ENCODE measurements at regions not wholly inside any gene's neighbourhood (a gene's known extent, or its start where the extent isn't known, plus 50 kb on each side); places are given as distances from the start of the nearest gene placed in this dataset.

GRCh38 chr4:125808022-125808421 is 493.3 kb downstream of the FAT4 start:
- no peak for DNase-seq (ENCODE audit: low spot score)

GRCh38 chr4:125808570-125808969 is 493.8 kb downstream of the FAT4 start:
- DNase-seq (ENCODE audit: low spot score) = no peak

GRCh38 chr4:125811892-125812291 is 497.1 kb downstream of the FAT4 start:
- no peak for DNase-seq (ENCODE audit: low spot score)

DNA sequence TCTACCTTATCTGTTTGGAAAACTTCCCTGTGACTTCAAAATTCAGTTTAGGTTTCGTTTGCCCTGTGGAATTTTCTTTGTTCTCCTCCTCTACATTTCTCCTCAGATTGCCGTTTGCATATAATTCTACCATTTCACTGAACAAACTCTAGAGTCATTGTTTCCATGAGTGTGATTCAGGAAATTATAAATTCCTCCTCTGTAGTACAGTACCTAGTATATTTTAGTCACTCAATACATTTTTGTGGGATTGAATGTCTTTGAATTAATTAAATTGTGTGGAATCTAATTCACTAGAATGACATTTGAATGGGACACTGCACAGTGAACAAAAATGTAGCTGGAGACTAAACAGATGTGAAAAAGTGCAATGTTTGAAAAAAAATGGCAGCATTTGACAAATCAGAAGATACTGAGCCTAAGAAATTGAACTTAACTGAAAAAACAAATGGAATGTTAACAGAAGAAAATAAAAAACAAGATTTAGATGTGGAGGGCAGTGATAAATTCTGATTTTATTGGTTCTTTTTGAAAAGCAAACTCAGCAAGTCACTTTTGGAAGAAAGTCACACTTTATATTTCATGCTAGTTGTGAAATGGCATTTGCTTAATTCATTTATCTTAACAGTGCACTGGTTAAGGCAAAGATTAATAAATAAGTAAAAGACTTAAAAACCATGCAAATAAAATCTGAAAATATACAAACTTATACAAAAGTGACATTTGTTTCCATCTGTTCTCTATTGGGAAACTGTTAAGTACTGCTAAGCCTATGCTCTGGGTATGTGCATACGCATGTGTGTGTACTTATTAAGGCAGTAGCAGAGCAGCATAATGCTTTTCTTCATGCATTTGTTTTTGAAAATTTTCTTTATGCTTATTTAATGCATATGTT is 512.3 kb downstream of the FAT4 start:
- DNase-seq (ENCODE audit: low spot score) = no peak

DNA sequence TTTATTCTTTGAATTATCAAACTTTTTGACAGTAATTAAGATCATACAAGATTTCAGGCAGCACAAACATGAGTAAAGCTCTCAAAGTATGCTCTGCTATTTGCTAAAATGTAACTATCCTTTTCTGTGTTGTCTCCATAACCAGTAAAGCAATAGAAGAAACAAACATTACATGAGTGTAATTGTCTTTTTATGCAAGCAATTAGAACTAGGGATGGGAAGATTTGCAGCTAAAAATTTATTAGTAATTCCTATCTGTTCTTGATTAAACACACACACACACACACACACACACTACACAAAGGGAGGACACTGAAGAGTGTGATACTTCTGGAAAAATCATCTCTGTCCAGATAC is 512.9 kb downstream of the FAT4 start:
- DNase-seq (ENCODE audit: low spot score) = no peak

- no peak for DNase-seq (ENCODE audit: low spot score)
Observed at GRCh38 chr4:125828346-125828745, 513.6 kb downstream of the FAT4 start.

- DNase-seq (ENCODE audit: low spot score) = no peak
Observed at GRCh38 chr4:125832161-125832560, 517.4 kb downstream of the FAT4 start.

DNA sequence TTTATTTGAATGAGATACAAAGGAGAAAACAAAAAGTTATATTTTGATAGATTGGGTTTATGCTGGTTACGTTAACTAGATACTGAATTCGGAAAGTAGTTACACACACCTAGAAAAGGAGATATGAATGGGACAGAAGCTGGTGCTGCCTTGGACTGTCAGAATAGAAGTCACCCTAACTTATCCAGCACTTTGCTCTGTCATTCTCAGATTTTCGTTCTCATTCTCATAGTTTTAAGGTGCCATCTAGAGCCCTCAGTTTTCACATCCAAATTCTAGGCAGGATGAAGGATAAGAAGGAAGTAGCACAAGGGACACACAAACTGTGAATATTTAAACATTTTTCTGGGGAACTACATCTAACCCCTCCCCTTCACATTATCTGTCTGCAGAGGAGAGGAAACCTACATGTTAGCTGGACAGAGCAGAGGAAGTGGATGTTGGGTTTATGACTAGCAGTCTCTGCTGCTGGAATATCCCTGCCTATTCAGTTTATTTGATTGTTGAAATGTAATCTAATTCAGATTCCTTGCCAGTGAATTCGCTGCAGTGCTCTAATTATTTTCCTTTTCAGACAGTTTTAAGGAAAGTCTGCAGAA is 521.9 kb downstream of the FAT4 start:
- DNase-seq (ENCODE audit: low spot score) = no peak

- DNase-seq (ENCODE audit: low spot score) = no peak
Observed at GRCh38 chr4:125837493-125838201, 522.9 kb downstream of the FAT4 start.

GRCh38 chr4:125838202-125838601 is 523.4 kb downstream of the FAT4 start:
- DNase-seq (ENCODE audit: low spot score) = no peak

DNA sequence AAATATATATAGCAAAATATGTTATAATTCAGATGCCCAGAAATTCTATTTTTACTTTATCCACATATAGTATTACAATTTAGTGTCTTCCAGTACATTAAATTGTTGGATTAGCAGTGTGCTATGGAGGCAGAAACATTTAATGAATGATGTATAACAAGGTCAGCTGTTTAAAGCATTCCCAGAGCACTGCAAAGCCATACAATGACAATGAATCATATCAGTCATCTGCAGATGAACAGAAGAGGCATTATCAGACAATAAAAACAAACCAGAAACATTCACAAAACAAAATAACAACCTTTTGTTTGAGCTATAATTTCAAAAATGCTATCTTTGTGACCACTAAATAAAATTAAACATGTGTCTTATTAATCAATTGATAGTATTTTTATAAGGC is 524.2 kb downstream of the FAT4 start:
- DNase-seq (ENCODE audit: low spot score) = no peak

DNA sequence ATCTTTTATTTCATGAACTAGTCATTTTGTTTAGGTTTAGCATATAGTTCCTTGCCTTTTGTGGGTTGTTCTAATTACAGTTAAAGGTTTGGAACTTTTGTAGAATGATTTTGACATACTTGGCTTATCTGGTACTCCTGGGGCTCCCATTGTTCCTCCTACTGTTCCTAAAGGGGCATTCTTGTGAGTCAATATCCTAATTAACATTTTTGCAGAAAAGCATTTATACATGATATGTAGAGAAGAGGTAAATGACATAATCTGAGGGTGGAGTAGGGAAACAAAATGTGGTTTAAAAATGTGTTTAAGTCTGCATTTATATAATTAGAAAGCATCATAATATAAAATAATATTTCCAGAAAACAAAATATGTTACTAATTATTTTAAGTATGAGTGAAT is 529.2 kb downstream of the FAT4 start:
- DNase-seq (ENCODE audit: low spot score) = no peak

DNA sequence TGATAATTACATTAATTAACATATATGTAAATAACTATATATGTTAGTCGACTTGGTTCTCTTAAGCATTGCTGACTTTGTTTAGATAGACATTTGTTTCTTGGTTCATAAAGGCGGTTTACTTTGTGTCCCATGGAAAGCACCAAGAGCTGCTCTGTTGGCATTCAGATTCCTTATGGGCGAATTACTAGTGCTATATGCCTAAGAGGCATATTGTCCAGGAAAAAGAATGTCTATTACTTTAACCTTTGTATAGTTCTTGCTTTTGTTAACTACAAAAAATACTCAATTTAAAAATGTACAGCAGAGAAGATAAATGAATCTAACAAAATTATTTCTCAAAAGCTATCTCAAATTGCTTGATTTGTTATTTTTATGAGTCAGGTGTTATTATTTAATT is 532.8 kb downstream of the FAT4 start:
- DNase-seq (ENCODE audit: low spot score) = no peak

DNA sequence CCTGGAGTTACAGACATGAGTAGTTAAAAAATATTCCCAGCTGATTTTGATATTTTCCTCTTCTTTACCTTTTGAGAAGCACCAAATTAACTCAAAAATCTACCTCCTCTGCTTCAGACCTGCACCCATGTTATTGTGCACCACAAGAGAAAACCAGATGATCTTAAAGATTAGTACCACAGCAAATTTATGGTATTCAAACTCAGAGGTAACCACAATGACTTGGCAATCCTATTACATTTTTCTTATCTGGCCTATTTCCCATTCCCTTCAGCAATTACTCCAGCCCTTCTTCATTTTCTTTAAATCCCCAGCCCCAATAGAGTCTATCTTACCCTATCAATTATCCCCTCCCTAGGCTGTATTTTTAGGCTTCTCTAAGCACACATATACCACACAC is 535.1 kb downstream of the FAT4 start:
- DNase-seq (ENCODE audit: low spot score) = no peak

DNA sequence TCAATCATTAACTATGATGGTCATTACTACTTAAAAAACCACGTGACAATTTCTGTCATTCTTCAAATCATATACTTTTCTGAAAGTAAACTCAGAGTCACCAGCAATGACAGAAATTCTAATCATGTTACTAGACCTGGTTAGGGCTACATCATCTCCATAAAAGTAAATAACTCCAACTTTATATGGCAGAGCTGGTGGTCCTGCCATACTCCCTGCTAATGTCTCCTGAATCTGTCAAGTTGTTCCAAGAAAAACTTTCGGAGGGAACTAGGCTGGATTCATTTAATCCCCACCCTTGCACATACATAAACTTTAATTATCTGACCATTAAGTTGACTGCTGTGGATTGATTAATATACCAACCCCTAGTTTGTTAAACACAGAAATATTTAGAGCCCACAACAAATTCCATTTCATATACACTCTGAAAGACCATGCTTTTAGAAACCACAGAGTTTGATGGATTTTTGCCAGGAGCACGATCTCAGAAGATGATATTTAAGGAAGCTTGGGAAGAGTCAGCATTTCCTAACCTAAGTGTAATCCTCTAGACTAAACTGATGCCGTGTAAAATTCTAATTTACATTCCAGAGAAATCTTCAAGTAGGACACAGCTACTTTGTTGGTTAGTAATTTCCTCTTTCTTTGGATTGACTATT is 577.0 kb downstream of the FAT4 start:
- no peak for DNase-seq (ENCODE audit: low spot score)

DNA sequence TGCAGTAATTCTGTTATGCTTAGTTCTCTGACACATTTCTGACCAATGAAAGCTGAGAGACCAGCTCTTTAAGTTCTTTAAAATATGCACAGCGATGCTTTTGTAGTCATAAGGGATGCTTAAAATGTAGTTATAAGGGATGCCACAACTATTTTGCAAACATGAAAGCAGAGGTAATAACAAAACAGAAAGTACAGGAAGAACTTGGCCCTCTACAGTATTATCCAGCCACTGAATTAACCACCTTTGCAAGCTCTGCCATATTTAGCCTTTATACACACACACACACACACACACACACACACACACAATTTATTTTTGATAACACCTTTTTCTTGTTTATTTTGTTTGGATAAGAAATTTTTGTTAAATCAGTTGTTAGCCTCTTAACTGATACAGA is 590.0 kb downstream of the FAT4 start:
- DNase-seq (ENCODE audit: low spot score) = no peak

DNA sequence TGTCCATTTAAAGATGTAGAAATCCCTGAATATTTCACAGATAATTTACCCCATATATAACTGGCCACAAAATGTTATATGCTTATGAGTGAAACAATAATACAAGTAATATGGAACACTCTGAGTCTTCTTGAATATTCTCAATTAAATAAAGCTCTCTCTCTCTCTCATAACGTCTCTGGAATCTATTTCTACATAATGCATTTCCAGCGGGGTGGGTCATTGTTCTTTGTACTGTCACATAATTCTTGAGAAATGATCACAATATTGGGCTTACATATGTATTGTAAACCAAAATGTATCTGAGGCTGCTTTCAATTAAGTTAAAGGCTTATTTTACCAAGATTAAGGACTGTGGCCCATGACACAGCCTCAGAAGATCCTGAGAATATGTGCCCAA is 596.3 kb downstream of the FAT4 start:
- DNase-seq (ENCODE audit: low spot score) = no peak

- DNase-seq (ENCODE audit: low spot score) = no peak
Observed at GRCh38 chr4:125911481-125911880, 596.7 kb downstream of the FAT4 start.

GRCh38 chr4:125917559-125917958 is 602.8 kb downstream of the FAT4 start:
- no peak for DNase-seq (ENCODE audit: low spot score)

DNA sequence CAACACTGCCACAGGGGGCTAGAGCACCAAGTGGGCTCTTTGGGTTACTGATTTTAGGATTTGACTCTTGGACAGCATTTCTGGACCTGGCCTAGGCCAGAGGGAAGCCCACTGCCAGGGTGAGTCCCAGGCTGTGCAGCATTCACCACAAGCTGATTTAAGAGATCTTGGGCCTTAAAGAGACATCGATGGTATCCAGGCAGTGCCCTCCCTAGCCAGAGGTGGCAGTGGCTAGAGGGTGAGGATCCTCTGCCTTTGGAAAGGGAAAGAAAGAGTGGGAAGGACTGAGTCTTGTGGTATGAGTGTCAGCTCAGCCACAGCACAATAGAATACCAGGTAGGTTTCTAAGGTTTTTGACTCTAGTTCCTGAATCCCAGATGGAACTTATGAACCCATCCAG is 613.9 kb downstream of the FAT4 start:
- no peak for DNase-seq (ENCODE audit: low spot score)

- DNase-seq (ENCODE audit: low spot score) = no peak
Observed at GRCh38 chr4:125938541-125938940, 623.8 kb downstream of the FAT4 start.

GRCh38 chr4:125940426-125940825 is 625.7 kb downstream of the FAT4 start:
- no peak for DNase-seq (ENCODE audit: low spot score)

Measured in mucosa of gallbladder (tissue), 1 donor.